Right lobe of liver (tissue), 6 donors: ENCODE measurements at regions not wholly inside any gene's neighbourhood (a gene's known extent, or its start where the extent isn't known, plus 50 kb on each side); places are given as distances from the start of the nearest gene placed in this dataset.

Experiments
- ATAC-seq, 4 donors: fragments of 200-7000 bp; cut with Tn5 transposase; one replicate each; pipeline ENCODE4 v1.9.1; 2020; ENCODE audit warnings: mild to moderate bottlenecking in 4 of 4, moderate library complexity in 4 of 4
- DNase-seq, 3 donors: peaks; one replicate each; pipeline ENCODE4 v3.0.0-alpha.2; 2020
- H3K27ac ChIP-seq, 3 donors: fragments of 200-600 bp; one replicate each; pipeline ENCODE4 v1.8.0; 2022
- H3K27me3 ChIP-seq, 2 donors: fragments of 200-600 bp; one replicate each; pipeline ENCODE4 v1.8.0; 2022
- H3K36me3 ChIP-seq, 4 donors: fragments of 200-600 bp; sonication (generic) in 1 of 4; one replicate each; pipeline versions ENCODE4 v1.5.1 to v1.8.0; 2017 to 2022; ENCODE audit warnings: control low read depth in 1 of 4
- H3K4me1 ChIP-seq, 4 donors: fragments of 200-600 bp; sonication (generic) in 1 of 4; one replicate each; pipeline versions ENCODE4 v1.5.1 to v1.8.0; 2017 to 2022; ENCODE audit warnings: control low read depth in 1 of 4
- H3K4me3 ChIP-seq, 3 donors: fragments of 200-600 bp; one replicate each; pipeline ENCODE4 v1.8.0; 2022
- H3K9me3 ChIP-seq, 4 donors: fragments of 200-600 bp; sonication (generic) in 1 of 4; one replicate each; pipeline versions ENCODE4 v1.5.1 to v1.8.0; 2017 to 2022; ENCODE audit warnings: control low read depth in 1 of 4
- POLR2A ChIP-seq: fragments of 450-650 bp; IDR thresholded peaks from one replicate; pipeline ENCODE4 v1.6.1; 2017; ENCODE audit warnings: antibody characterized with exemption, mild to moderate bottlenecking
- WGBS: methylation state at CpG from one replicate; pipeline ENCODE4 v1.1.6; 2018; ENCODE audit warnings: low coverage, low lambda C conversion rate; ENCODE audit not compliant: insufficient coverage; ENCODE audit errors: missing lambda C conversion rate; 5-methylcytosine and 5-hydroxymethylcytosine counted together
- intact Hi-C, 2 donors: fragments of 100-400 bp; cut with DNase I; formaldehyde crosslinking; loops; one replicate each; pipeline versions ENCODE4 v1.11.2 to v1.14.1; 2022
- TF ChIP-seq, protein P1 (sequence below), 4 donors: fragments of 200-600 bp in 3 of 4; fragments of 450-650 bp in 1 of 4; IDR thresholded peaks; one replicate each; pipeline versions ENCODE4 v1.5.1 to v1.8.0; 2016 to 2022; ENCODE audit warnings: antibody characterized with exemption in 4 of 4, mild to moderate bottlenecking in 2 of 4
- donor health status: DM: no; HTN: yes; CAD: no.
- donor health status: DM: no; HTN: no; CAD: no.
- donor health status: DM: no; HTN: no; CAD: no.
- donor health status: DM: no; HTN: yes; CAD: no.
- donor health status: DM: no; HTN: yes; CAD: no.

DNA sequence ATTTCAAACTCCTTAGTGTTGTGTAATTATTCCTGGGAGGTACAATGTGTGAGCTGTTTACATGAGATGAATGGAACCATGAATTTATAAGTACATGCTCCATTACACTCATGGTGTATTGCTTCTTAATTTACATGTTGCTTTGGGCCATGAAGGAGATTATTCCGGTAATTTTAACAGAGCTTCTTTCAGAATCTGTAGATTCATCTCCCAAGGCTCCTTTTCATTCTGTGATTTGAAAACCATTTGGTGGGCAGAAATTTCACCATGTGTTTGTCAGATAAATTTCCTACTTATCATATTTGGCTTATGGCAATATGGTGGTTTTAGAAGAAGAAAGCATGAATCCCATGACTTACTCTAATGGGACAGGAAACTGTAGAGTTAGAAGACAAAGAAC lies 421.6 kb upstream of the EYS start:
- 50% methylated on average over 1 of the region's 1 CpG for WGBS
- Histone ChIP-seq H3K4me3 (no peak overlapping the region), H3K9me3 (no peaks in the 10 kb centered on the region), H3K36me3 (no peaks in the 10 kb centered on the region), H3K4me1 (no peaks in the 10 kb centered on the region), H3K27ac (no peak overlapping the region), H3K27me3 (no peaks in the 10 kb centered on the region)
- no peak for DNase-seq
- intact Hi-C loops = no loop called here
- TF ChIP-seq, protein P1, sequence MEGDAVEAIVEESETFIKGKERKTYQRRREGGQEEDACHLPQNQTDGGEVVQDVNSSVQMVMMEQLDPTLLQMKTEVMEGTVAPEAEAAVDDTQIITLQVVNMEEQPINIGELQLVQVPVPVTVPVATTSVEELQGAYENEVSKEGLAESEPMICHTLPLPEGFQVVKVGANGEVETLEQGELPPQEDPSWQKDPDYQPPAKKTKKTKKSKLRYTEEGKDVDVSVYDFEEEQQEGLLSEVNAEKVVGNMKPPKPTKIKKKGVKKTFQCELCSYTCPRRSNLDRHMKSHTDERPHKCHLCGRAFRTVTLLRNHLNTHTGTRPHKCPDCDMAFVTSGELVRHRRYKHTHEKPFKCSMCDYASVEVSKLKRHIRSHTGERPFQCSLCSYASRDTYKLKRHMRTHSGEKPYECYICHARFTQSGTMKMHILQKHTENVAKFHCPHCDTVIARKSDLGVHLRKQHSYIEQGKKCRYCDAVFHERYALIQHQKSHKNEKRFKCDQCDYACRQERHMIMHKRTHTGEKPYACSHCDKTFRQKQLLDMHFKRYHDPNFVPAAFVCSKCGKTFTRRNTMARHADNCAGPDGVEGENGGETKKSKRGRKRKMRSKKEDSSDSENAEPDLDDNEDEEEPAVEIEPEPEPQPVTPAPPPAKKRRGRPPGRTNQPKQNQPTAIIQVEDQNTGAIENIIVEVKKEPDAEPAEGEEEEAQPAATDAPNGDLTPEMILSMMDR (IDR thresholded peaks at IDR 0.05) = no peak
- no peak for TF ChIP-seq POLR2A
- ATAC-seq = no peak

DNA sequence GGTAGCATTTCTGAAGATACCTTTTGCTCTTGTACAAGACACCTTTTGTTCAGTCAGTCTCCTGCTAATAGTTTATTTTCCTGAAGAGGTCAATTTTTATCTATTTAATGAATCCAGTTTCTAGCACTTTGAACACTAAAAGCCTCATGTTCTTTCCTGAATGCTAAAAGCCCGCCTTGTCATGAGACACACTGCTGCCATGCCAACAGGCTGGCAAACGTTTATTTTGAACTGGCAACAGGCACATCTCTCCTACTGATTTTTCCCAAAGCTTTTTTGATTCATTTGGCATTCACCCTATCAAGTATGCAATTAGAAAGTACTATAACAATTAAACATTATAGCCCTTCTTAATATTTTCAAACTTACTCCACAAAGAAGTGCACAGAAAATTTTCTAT lies 421.2 kb upstream of the EYS start:
- DNase-seq = no peak
- no peaks in the 10 kb centered on the region for H3K36me3 ChIP-seq
- no peaks in the 10 kb centered on the region for H3K4me1 ChIP-seq
- no peaks in the 10 kb centered on the region for H3K27me3 ChIP-seq
- no peak for ATAC-seq
- no peak overlapping the region for H3K27ac ChIP-seq
- H3K4me3 ChIP-seq = no peak overlapping the region
- TF ChIP-seq POLR2A = no peak
- TF ChIP-seq, protein P1 (IDR thresholded peaks at IDR 0.05) = no peak
- intact Hi-C loops = no loop called here
- 48% methylated on average over 2 of the region's 2 CpGs for WGBS
- no peaks in the 10 kb centered on the region for H3K9me3 ChIP-seq

DNA sequence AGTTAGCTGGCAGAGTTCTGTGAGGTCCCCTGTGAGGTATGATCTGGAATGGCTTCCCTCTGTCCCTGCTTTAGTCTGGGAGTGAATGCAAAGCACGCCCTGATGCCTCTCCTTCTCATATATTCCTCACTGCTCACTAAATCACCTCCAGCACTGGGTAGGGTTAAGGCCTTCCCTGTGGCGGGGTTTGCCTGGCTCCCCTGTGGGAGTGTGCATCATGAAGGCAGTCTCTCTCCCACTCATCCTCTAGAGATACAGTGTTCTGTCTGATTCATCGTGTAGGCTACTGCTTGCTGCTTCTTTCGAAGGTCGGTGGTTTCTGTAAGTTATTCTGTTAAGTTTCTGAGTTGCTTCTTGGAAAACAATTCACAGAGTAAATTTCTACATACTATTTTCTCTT lies 420.0 kb upstream of the EYS start:
- TF ChIP-seq, protein P1 (IDR thresholded peaks at IDR 0.05) = no peak
- no peak for TF ChIP-seq POLR2A
- Histone ChIP-seq H3K27me3 (no peaks in the 10 kb centered on the region), H3K36me3 (no peaks in the 10 kb centered on the region), H3K27ac (no peak overlapping the region), H3K4me1 (no peaks in the 10 kb centered on the region), H3K4me3 (no peak overlapping the region), H3K9me3 (no peaks in the 10 kb centered on the region)
- WGBS = 61% methylated on average over 4 of the region's 5 CpGs
- intact Hi-C loops = no loop called here
- ATAC-seq (no peak), DNase-seq (no peak)

DNA sequence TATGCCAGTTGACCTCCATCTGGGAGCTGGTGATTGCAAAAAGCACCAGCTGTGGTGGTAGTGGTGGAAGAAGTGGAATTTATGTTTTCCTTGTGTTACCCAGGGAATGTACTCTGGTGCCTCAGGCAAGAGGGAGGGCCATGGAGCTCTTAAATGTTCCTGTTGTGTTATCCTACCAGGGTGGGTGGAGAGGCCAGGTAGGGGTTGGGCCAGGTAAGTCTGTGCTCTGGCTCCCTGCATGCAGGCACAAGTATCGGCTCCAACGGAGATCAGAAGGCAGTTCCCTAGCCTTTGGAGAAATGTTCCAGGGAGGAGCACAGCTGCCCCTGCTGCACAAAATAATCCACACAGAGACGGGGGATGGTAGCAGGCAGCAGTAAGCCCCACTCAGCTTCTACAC lies 419.3 kb upstream of the EYS start:
- no peak overlapping the region for H3K4me3 ChIP-seq
- no peak for DNase-seq
- no peaks in the 10 kb centered on the region for H3K36me3 ChIP-seq
- no peak overlapping the region for H3K27ac ChIP-seq
- ATAC-seq = no peak
- no peaks in the 10 kb centered on the region for H3K4me1 ChIP-seq
- 78% methylated on average over 3 of the region's 3 CpGs for WGBS
- no peaks in the 10 kb centered on the region for H3K27me3 ChIP-seq
- TF ChIP-seq, protein P1 (IDR thresholded peaks at IDR 0.05) = no peak
- no peak for TF ChIP-seq POLR2A
- no peaks in the 10 kb centered on the region for H3K9me3 ChIP-seq
- intact Hi-C loops = no loop called here

DNA sequence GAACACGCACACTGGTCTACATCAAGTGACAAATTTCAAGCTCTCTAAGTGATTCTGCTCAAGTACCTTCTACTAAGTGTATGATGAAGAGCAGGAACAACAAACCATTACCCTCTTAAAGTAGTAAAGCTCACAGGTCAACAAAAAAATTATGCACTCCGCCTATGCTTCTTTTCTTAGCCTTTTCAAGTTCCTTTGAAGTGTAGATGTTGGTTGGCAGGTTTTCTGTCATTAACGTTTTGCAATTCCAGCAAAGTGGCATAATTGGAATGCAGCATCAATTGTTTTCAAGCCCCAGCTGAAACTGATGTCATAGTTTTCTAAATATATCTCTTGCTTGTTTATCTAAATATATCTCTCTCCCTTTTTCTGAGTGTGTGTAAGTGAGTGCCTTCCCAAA lies 396.9 kb upstream of the EYS start:
- Histone ChIP-seq H3K27ac (no peak overlapping the region), H3K9me3 (no peaks in the 10 kb centered on the region), H3K4me1 (no peaks in the 10 kb centered on the region), H3K36me3 (no peaks in the 10 kb centered on the region), H3K27me3 (no peaks in the 10 kb centered on the region), H3K4me3 (no peak overlapping the region)
- TF ChIP-seq POLR2A = no peak
- TF ChIP-seq, protein P1 (IDR thresholded peaks at IDR 0.05) = no peak
- 20% methylated on average over 3 of the region's 3 CpGs for WGBS
- intact Hi-C loops = no loop called here
- ATAC-seq = no peak
- DNase-seq = no peak
